HepG2 (cell line): ENCODE measurements at regions not wholly inside any gene's neighbourhood (a gene's known extent, or its start where the extent isn't known, plus 50 kb on each side); places are given as distances from the start of the nearest gene placed in this dataset.
"Not testable (repeated sequence)": the region's sequence is repeated elsewhere in the genome, so short reads cannot be mapped to it uniquely, and the experiment has no call there.

Experiments used
- CREB1 ChIP-seq, 2 experiments: fragments of 450-650 bp in 1 of 2; IDR thresholded peaks; 2 replicates each; pipeline ENCODE4 v1.6.1; 2016 to 2017; ENCODE audit warnings: control low read depth in 1 of 2, mild to moderate bottlenecking in 1 of 2, missing compliant biosample characterization in 1 of 2, missing genetic modification characterization in 1 of 2
- EHMT2 ChIP-seq: fragments of 200-600 bp; sonication (generic); IDR thresholded peaks from 2 replicates; pipeline ENCODE4 v1.7.0; 2017; ENCODE audit warnings: antibody characterized with exemption, low read depth, low read length, borderline replicate concordance
- ELF1 ChIP-seq: sonication (generic); formaldehyde crosslinking; IDR thresholded peaks from 2 replicates; pipeline ENCODE4 v1.4.0; 2020; ENCODE audit warnings: missing genetic modification reagents
- EP300 ChIP-seq, 3 experiments: sonication (generic) in 1 of 3; formaldehyde crosslinking in 1 of 3; IDR thresholded peaks; 2 replicates each; pipeline versions ENCODE4 v1.5.1 to v1.6.1; 2011 to 2020; ENCODE audit warnings: low read depth in 2 of 3, low read length in 2 of 3, borderline replicate concordance in 1 of 3, improper control_type of control experiment in 1 of 3, mild to moderate bottlenecking in 1 of 3, missing genetic modification reagents in 1 of 3, moderate library complexity in 1 of 3
- GABPA ChIP-seq, 2 experiments: IDR thresholded peaks; 2 replicates each; pipeline ENCODE4 v1.6.1; 2011 to 2016; ENCODE audit warnings: low read depth in 2 of 2, low read length in 1 of 2, missing biosample characterization in 1 of 2, missing genetic modification characterization in 1 of 2
- MED13 ChIP-seq: sonication (generic); formaldehyde crosslinking; IDR thresholded peaks from 2 replicates; pipeline ENCODE4 v1.5.0; 2020; ENCODE audit warnings: missing genetic modification reagents
- NFE2L2 ChIP-seq: fragments of 150-350 bp; IDR thresholded peaks from 2 replicates; pipeline ENCODE4 v1.6.1; 2014; ENCODE audit warnings: low read length
- POLR2A ChIP-seq, 2 experiments: IDR thresholded peaks; 2 replicates each; pipeline ENCODE4 v1.6.1; 2011; ENCODE audit warnings: low read depth in 2 of 2, low read length in 2 of 2, mild to moderate bottlenecking in 1 of 2, moderate library complexity in 1 of 2; ENCODE audit not compliant: insufficient read depth in 1 of 2
- SETDB1 ChIP-seq: sonication (generic); formaldehyde crosslinking; IDR thresholded peaks from 2 replicates; pipeline ENCODE4 v1.5.1; 2020; ENCODE audit warnings: missing genetic modification reagents, mild to moderate bottlenecking, borderline replicate concordance
- SMC3 ChIP-seq: IDR thresholded peaks from 2 replicates; pipeline ENCODE4 v1.6.1; 2011; ENCODE audit warnings: low read length, improper control_type of control experiment
- TCF12 ChIP-seq, 2 experiments: fragments of 450-650 bp in 1 of 2; sonication (generic) in 1 of 2; formaldehyde crosslinking in 1 of 2; IDR thresholded peaks; 2 replicates each; pipeline versions ENCODE4 v1.6.1 to v1.8.0; 2017 to 2022; ENCODE audit warnings: antibody characterized with exemption in 1 of 2, mild to moderate bottlenecking in 1 of 2, missing genetic modification reagents in 1 of 2, moderate library complexity in 1 of 2
- TF ChIP-seq, protein P1 (sequence below): sonication (generic); formaldehyde crosslinking; conservative IDR thresholded peaks from 2 replicates; pipeline ENCODE4 v1.8.0; 2022; ENCODE audit warnings: low read depth, missing genetic modification reagents
- TF ChIP-seq, protein P2 (sequence below): sonication (generic); formaldehyde crosslinking; IDR thresholded peaks from 2 replicates; pipeline ENCODE4 v1.4.0; 2020; ENCODE audit warnings: missing genetic modification reagents
- TF ChIP-seq, protein P3 (sequence below), 2 experiments: IDR thresholded peaks; 2 replicates each; pipeline ENCODE4 v1.6.1; 2011 to 2012; ENCODE audit warnings: low read length in 2 of 2, borderline replicate concordance in 1 of 2, low read depth in 1 of 2, mild to moderate bottlenecking in 1 of 2, moderate library complexity in 1 of 2

DNA sequence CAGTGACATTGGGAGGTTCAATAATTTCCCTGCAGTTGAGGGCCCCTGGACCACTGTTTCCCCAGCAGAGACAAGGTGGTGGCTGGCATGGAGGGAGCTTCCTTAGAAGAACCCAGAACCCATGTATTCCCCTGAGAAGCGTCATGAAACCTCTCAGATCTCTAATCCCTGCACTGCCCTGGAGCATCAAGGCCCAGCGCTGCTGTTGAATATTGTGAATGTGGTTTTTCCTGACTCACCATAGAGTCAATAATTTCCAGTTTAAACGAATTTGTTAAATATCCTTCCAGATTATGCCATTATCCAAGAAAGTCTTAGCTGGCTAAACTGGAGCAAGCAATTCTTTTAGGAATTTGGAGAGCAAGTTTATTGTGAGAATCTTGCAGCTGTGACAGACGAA is 333.5 kb downstream of the CACNA1B start:
- TF ChIP-seq SMC3; MED13 (CRISPR knock-in tag); SETDB1 (CRISPR knock-in tag); ELF1 (CRISPR knock-in tag); NFE2L2; EHMT2; GABPA (IDR thresholded peaks at IDR 0.05; ENCODE audit: low read depth, low read length); GABPA (CRISPR knock-in tag; IDR thresholded peaks at IDR 0.05; ENCODE audit: low read depth); POLR2A (IDR thresholded peaks at IDR 0.05; ENCODE audit: insufficient read depth in 1 of 2, low read depth in 2 of 2, low read length in 2 of 2); EP300 (IDR thresholded peaks at IDR 0.05; ENCODE audit: low read depth in 2 of 2, low read length in 2 of 2); EP300 (CRISPR knock-in tag; IDR thresholded peaks at IDR 0.05; ENCODE audit: borderline replicate concordance); TCF12 (IDR thresholded peaks at IDR 0.05); TCF12 (CRISPR knock-in tag; IDR thresholded peaks at IDR 0.05); CREB1 (IDR thresholded peaks at IDR 0.05); CREB1 (CRISPR knock-in tag; IDR thresholded peaks at IDR 0.05): not testable (repeated sequence)
- TF ChIP-seq, protein P1, sequence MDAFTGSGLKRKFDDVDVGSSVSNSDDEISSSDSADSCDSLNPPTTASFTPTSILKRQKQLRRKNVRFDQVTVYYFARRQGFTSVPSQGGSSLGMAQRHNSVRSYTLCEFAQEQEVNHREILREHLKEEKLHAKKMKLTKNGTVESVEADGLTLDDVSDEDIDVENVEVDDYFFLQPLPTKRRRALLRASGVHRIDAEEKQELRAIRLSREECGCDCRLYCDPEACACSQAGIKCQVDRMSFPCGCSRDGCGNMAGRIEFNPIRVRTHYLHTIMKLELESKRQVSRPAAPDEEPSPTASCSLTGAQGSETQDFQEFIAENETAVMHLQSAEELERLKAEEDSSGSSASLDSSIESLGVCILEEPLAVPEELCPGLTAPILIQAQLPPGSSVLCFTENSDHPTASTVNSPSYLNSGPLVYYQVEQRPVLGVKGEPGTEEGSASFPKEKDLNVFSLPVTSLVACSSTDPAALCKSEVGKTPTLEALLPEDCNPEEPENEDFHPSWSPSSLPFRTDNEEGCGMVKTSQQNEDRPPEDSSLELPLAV: not testable (repeated sequence)
- TF ChIP-seq, protein P2, sequence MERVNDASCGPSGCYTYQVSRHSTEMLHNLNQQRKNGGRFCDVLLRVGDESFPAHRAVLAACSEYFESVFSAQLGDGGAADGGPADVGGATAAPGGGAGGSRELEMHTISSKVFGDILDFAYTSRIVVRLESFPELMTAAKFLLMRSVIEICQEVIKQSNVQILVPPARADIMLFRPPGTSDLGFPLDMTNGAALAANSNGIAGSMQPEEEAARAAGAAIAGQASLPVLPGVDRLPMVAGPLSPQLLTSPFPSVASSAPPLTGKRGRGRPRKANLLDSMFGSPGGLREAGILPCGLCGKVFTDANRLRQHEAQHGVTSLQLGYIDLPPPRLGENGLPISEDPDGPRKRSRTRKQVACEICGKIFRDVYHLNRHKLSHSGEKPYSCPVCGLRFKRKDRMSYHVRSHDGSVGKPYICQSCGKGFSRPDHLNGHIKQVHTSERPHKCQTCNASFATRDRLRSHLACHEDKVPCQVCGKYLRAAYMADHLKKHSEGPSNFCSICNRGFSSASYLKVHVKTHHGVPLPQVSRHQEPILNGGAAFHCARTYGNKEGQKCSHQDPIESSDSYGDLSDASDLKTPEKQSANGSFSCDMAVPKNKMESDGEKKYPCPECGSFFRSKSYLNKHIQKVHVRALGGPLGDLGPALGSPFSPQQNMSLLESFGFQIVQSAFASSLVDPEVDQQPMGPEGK (CRISPR knock-in tag): not testable (repeated sequence)
- TF ChIP-seq, protein P3, sequence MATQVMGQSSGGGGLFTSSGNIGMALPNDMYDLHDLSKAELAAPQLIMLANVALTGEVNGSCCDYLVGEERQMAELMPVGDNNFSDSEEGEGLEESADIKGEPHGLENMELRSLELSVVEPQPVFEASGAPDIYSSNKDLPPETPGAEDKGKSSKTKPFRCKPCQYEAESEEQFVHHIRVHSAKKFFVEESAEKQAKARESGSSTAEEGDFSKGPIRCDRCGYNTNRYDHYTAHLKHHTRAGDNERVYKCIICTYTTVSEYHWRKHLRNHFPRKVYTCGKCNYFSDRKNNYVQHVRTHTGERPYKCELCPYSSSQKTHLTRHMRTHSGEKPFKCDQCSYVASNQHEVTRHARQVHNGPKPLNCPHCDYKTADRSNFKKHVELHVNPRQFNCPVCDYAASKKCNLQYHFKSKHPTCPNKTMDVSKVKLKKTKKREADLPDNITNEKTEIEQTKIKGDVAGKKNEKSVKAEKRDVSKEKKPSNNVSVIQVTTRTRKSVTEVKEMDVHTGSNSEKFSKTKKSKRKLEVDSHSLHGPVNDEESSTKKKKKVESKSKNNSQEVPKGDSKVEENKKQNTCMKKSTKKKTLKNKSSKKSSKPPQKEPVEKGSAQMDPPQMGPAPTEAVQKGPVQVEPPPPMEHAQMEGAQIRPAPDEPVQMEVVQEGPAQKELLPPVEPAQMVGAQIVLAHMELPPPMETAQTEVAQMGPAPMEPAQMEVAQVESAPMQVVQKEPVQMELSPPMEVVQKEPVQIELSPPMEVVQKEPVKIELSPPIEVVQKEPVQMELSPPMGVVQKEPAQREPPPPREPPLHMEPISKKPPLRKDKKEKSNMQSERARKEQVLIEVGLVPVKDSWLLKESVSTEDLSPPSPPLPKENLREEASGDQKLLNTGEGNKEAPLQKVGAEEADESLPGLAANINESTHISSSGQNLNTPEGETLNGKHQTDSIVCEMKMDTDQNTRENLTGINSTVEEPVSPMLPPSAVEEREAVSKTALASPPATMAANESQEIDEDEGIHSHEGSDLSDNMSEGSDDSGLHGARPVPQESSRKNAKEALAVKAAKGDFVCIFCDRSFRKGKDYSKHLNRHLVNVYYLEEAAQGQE (IDR thresholded peaks at IDR 0.05; ENCODE audit: borderline replicate concordance in 1 of 2, low read depth in 1 of 2, low read length in 2 of 2): not testable (repeated sequence)
